ENCODE measurements at regions not wholly inside any gene's neighbourhood (a gene's known extent, or its start where the extent isn't known, plus 50 kb on each side); places are given as distances from the start of the nearest gene placed in this dataset.

GRCh38 chr5:54927097-54927746 lies 58.2 kb downstream of the ESM1 start:
- no peaks in the 10 kb centered on the region for H3K36me3 ChIP-seq
- no peak for TF ChIP-seq CTCF (IDR thresholded peaks at IDR 0.05)
- H3K27ac ChIP-seq = no peak overlapping the region
- no peaks in the 10 kb centered on the region for H3K4me1 ChIP-seq
- no peak for DNase-seq (ENCODE audit: low spot score)
- H3K4me3 ChIP-seq = no peak overlapping the region
- H3K27me3 ChIP-seq = no peaks in the 10 kb centered on the region
- H3K9me3 ChIP-seq = peaks cover 0 to 29% of the 10 kb centered on the region in 2 donors

- TF ChIP-seq CTCF (IDR thresholded peaks at IDR 0.05) = no peak
- no peaks in the 10 kb centered on the region for H3K36me3 ChIP-seq
- no peak overlapping the region for H3K4me3 ChIP-seq
- H3K27me3 ChIP-seq = no peaks in the 10 kb centered on the region
- no peak for DNase-seq (ENCODE audit: low spot score)
- peaks cover 0 to 29% of the 10 kb centered on the region in 2 donors for H3K9me3 ChIP-seq
- no peak overlapping the region for H3K27ac ChIP-seq
- no peaks in the 10 kb centered on the region for H3K4me1 ChIP-seq
Observed at GRCh38 chr5:54924487-54924886, 60.9 kb downstream of the ESM1 start.

GRCh38 chr5:54917323-54917722 lies 68.1 kb downstream of the ESM1 start:
- no peak overlapping the region for H3K27ac ChIP-seq
- H3K27me3 ChIP-seq = no peaks in the 10 kb centered on the region
- H3K9me3 ChIP-seq = no peaks in the 10 kb centered on the region
- TF ChIP-seq CTCF (IDR thresholded peaks at IDR 0.05) = no peak
- no peak overlapping the region for H3K4me3 ChIP-seq
- no peaks in the 10 kb centered on the region for H3K36me3 ChIP-seq
- H3K4me1 ChIP-seq = no peaks in the 10 kb centered on the region
- DNase-seq (ENCODE audit: low spot score) = no peak

- H3K4me1 ChIP-seq = no peaks in the 10 kb centered on the region
- H3K27me3 ChIP-seq = no peaks in the 10 kb centered on the region
- no peaks in the 10 kb centered on the region for H3K36me3 ChIP-seq
- no peak for DNase-seq (ENCODE audit: low spot score)
- TF ChIP-seq CTCF (IDR thresholded peaks at IDR 0.05) = no peak
- H3K27ac ChIP-seq = no peak overlapping the region
- H3K4me3 ChIP-seq = no peak overlapping the region
- H3K9me3 ChIP-seq = no peaks in the 10 kb centered on the region
Observed at GRCh38 chr5:54915466-54916027, 69.8 kb downstream of the ESM1 start.

- H3K4me1 ChIP-seq = no peaks in the 10 kb centered on the region
- no peak for TF ChIP-seq CTCF (IDR thresholded peaks at IDR 0.05)
- no peak overlapping the region for H3K27ac ChIP-seq
- no peaks in the 10 kb centered on the region for H3K27me3 ChIP-seq
- no peaks in the 10 kb centered on the region for H3K36me3 ChIP-seq
- no peak for DNase-seq (ENCODE audit: low spot score)
- no peaks in the 10 kb centered on the region for H3K9me3 ChIP-seq
- H3K4me3 ChIP-seq = no peak overlapping the region
Observed at GRCh38 chr5:54912021-54912420, 73.4 kb downstream of the ESM1 start.

All from right atrium auricular region (tissue), 2 donors.